Nephron progenitor cell (in vitro differentiated cells): ENCODE measurements at regions not wholly inside any gene's neighbourhood (a gene's known extent, or its start where the extent isn't known, plus 50 kb on each side); places are given as distances from the start of the nearest gene placed in this dataset.
A peak's percentile ranks its signal among the peaks of the same experiment; 100 is the strongest.

ENCODE experiments used
- DNase-seq: peaks from one replicate; pipeline ENCODE4 v3.0.0; 2021
- H3K27ac Mint-ChIP-seq: 2 replicates; pipeline ENCODE4 v1.8.0; 2021; ENCODE audit warnings: mild to moderate bottlenecking, moderate library complexity, mixed read lengths
- H3K27me3 Mint-ChIP-seq: 2 replicates; pipeline ENCODE4 v1.8.0; 2021; ENCODE audit warnings: mild to moderate bottlenecking, low read depth, mixed read lengths; ENCODE audit not compliant: poor library complexity
- H3K36me3 Mint-ChIP-seq: 2 replicates; pipeline ENCODE4 v1.8.0; 2021; ENCODE audit warnings: low read depth, mixed read lengths
- H3K4me1 Mint-ChIP-seq: 2 replicates; pipeline ENCODE4 v1.8.0; 2021; ENCODE audit warnings: mixed read lengths
- H3K4me3 Mint-ChIP-seq: 2 replicates; pipeline ENCODE4 v1.8.0; 2021; ENCODE audit warnings: mild to moderate bottlenecking, moderate library complexity, mixed read lengths
- H3K9me3 Mint-ChIP-seq: 2 replicates; pipeline ENCODE4 v1.8.0; 2021; ENCODE audit warnings: mild to moderate bottlenecking, moderate library complexity, mixed read lengths
- CTCF ChIP-seq: fragments of 200-600 bp; sonication (generic); IDR thresholded peaks from 2 replicates; pipeline ENCODE4 v1.5.0; 2021; ENCODE audit warnings: antibody characterized with exemption

GRCh38 chr5:82613891-82614290, 335.7 kb upstream of the RPS23 start:
- no peaks in the 10 kb centered on the region for H3K4me1 Mint-ChIP-seq
- H3K9me3 Mint-ChIP-seq, result peaks cover 58% of the 10 kb centered on the region
- H3K36me3 Mint-ChIP-seq, result peaks cover 3% of the 10 kb centered on the region
- no peak overlapping the region for H3K27ac Mint-ChIP-seq
- TF ChIP-seq CTCF, result no peak
- H3K27me3 Mint-ChIP-seq, result no peaks in the 10 kb centered on the region
- H3K4me3 Mint-ChIP-seq, result no peak overlapping the region
- DNase-seq, result no peak

- no peak for TF ChIP-seq CTCF
- no peak for DNase-seq
- H3K4me3 Mint-ChIP-seq, result no peak overlapping the region
- no peaks in the 10 kb centered on the region for H3K27me3 Mint-ChIP-seq
- peaks cover 62% of the 10 kb centered on the region for H3K9me3 Mint-ChIP-seq
- no peak overlapping the region for H3K27ac Mint-ChIP-seq
- no peaks in the 10 kb centered on the region for H3K4me1 Mint-ChIP-seq
- peaks cover 5% of the 10 kb centered on the region for H3K36me3 Mint-ChIP-seq
Measured at GRCh38 chr5:82610686-82611085, 332.5 kb upstream of the RPS23 start.

- no peaks in the 10 kb centered on the region for H3K4me1 Mint-ChIP-seq
- peaks cover 4% of the 10 kb centered on the region for H3K27me3 Mint-ChIP-seq
- no peak for DNase-seq
- H3K27ac Mint-ChIP-seq, result no peak overlapping the region
- H3K36me3 Mint-ChIP-seq, result peaks cover 5% of the 10 kb centered on the region
- H3K4me3 Mint-ChIP-seq, result no peak overlapping the region
- peaks cover 38% of the 10 kb centered on the region for H3K9me3 Mint-ChIP-seq
- TF ChIP-seq CTCF, result no peak
Measured at GRCh38 chr5:82605441-82605973, 327.4 kb upstream of the RPS23 start.

GRCh38 chr5:82603033-82603987, 325.2 kb upstream of the RPS23 start:
- no peak for DNase-seq
- Mint-ChIP-seq H3K27me3 (peaks cover 4% of the 10 kb centered on the region), H3K27ac (peak overlapping the region; percentile 68), H3K4me3 (no peak overlapping the region), H3K36me3 (peaks cover 1% of the 10 kb centered on the region), H3K9me3 (peaks cover 16% of the 10 kb centered on the region), H3K4me1 (no peaks in the 10 kb centered on the region)
- no peak for TF ChIP-seq CTCF

- no peak for TF ChIP-seq CTCF
- no peak overlapping the region for H3K27ac Mint-ChIP-seq
Measured at GRCh38 chr5:82601861-82602260, 323.7 kb upstream of the RPS23 start.

More at GRCh38 chr5:82601861-82602260, 323.7 kb upstream of the RPS23 start:
- Mint-ChIP-seq H3K36me3 (no peaks in the 10 kb centered on the region), H3K9me3 (peaks cover 4% of the 10 kb centered on the region), H3K27me3 (peaks cover 4% of the 10 kb centered on the region), H3K4me3 (no peak overlapping the region), H3K4me1 (no peaks in the 10 kb centered on the region)
- DNase-seq, result no peak
